ENCODE measurements at regions not wholly inside any gene's neighbourhood (a gene's known extent, or its start where the extent isn't known, plus 50 kb on each side); places are given as distances from the start of the nearest gene placed in this dataset.

GRCh38 chr12:124094733-124095132 is 121.7 kb downstream of the ZNF664 start:
- no peak overlapping the region for H2BK15ac ChIP-seq (ENCODE audit: low read length)
- peaks cover 13% of the 10 kb centered on the region; the same call in 1 of the 2 replicates for H3K23me2 ChIP-seq (ENCODE audit: low read depth, low read length)
- WGBS, 2 experiments (ENCODE audit: extremely low coverage in 1 of 2, insufficient coverage in 1 of 2, insufficient read length in 1 of 2, insufficient replicate concordance in 2 of 2, low coverage in 1 of 2, low lambda C conversion rate in 2 of 2, missing lambda C conversion rate in 1 of 2), result 88% methylated on average over 5 of the region's 5 CpGs; no CpG with 5 or more reads in 1 of the 2 experiments

More at GRCh38 chr12:124094733-124095132, 121.7 kb downstream of the ZNF664 start:
- Histone ChIP-seq H3K14ac (ENCODE audit: insufficient read length) (no peak overlapping the region), H3K18ac (ENCODE audit: extremely low read depth, low read length) (no peak overlapping the region), H2AK5ac (ENCODE audit: low read depth, low read length) (no peak overlapping the region), H3K4me2 (ENCODE audit: insufficient read depth in 1 of 2, low read depth in 2 of 2, low read length in 2 of 2) (no peak overlapping the region), H3K4ac (replicated peaks; ENCODE audit: insufficient read length, low read depth, low read length) (no peak overlapping the region), H3K23ac (ENCODE audit: insufficient read length) (no peak overlapping the region), H3K56ac (replicated peaks; ENCODE audit: insufficient read length, low read depth, low read length) (no peak overlapping the region), H4K5ac (ENCODE audit: insufficient read length, low read depth, low read length) (no peak overlapping the region), H4K20me1 (replicated peaks in 1 of 2; ENCODE audit: control insufficient read depth in 1 of 2, insufficient read depth in 2 of 2, low read length in 2 of 2) (peaks cover 0 to 6% of the 10 kb centered on the region in 2 experiments), H2BK12ac (ENCODE audit: low read depth, low read length) (no peak overlapping the region), H3K79me1 (ENCODE audit: low read depth, low read length) (no peaks in the 10 kb centered on the region), H2BK20ac (ENCODE audit: low read length) (no peak overlapping the region), H3K4me1 (replicated peaks in 1 of 4; ENCODE audit: control insufficient read depth in 3 of 4, insufficient read depth in 4 of 4, low read length in 3 of 4) (no peaks in the 10 kb centered on the region; a peak in 2 of 7 replicates), H3K27ac (ENCODE audit: low read depth, low read length) (no peak overlapping the region), H3K4me3 (ENCODE audit: extremely low read depth in 1 of 4, insufficient read depth in 2 of 4, low read depth in 3 of 4, low read length in 4 of 4) (no peak overlapping the region), H3K9ac (replicated peaks in 1 of 4; ENCODE audit: extremely low read depth in 1 of 4, low read depth in 3 of 4, low read length in 3 of 4) (no peak overlapping the region), H2BK120ac (replicated peaks; ENCODE audit: low read depth, low read length) (no peak overlapping the region), H4K8ac (ENCODE audit: extremely low read depth, insufficient read depth, low read length) (no peak overlapping the region), H2BK5ac (ENCODE audit: low read depth, low read length) (no peak overlapping the region), H4K91ac (replicated peaks; ENCODE audit: insufficient read length, low read length) (no peak overlapping the region), H3K79me2 (ENCODE audit: control insufficient read depth in 1 of 2, insufficient read depth in 2 of 2, low read length in 2 of 2) (no peaks in the 10 kb centered on the region), H3K27me3 (replicated peaks in 1 of 4; ENCODE audit: control insufficient read depth in 3 of 4, extremely low read depth in 1 of 4, insufficient read depth in 3 of 4, low read length in 3 of 4) (no peaks in the 10 kb centered on the region; a peak in 1 of 7 replicates), H2AFZ (ENCODE audit: low read length) (no peak overlapping the region), H3K9me3 (ENCODE audit: insufficient read depth in 2 of 2, low read depth in 1 of 2, low read length in 1 of 2) (peaks cover 0 to 11% of the 10 kb centered on the region in 2 experiments; a peak in 3 of 4 replicates), H3K36me3 (ENCODE audit: control insufficient read depth in 2 of 4, insufficient read depth in 4 of 4, low read length in 3 of 4) (no peaks in the 10 kb centered on the region; a peak in 1 of 8 replicates)
- CTCF ChIA-PET (ENCODE audit: partially characterized antibody), result no interaction called here
- no peak for DNase-seq (ENCODE audit: low read depth in 1 of 2, low spot score in 2 of 2)
- TF ChIP-seq RAD21 (IDR thresholded peaks at IDR 0.05 in 1 of 2, conservative IDR thresholded peaks at IDR 0.05 in 1 of 2; ENCODE audit: low read depth in 2 of 2, low read length in 2 of 2) (no peak), EP300 (IDR thresholded peaks at IDR 0.05; ENCODE audit: borderline replicate concordance in 1 of 2, low read depth in 2 of 2, low read length in 2 of 2) (no peak), MAFK (IDR thresholded peaks at IDR 0.05; ENCODE audit: low read depth, low read length) (no peak), TCF12 (IDR thresholded peaks at IDR 0.05; ENCODE audit: low read depth, low read length) (no peak), CBX5 (IDR thresholded peaks at IDR 0.05; ENCODE audit: low read depth, low read length) (no peak), TAF7 (optimal IDR thresholded peaks at IDR 0.05; ENCODE audit: borderline replicate concordance, low read depth, low read length) (no peak), POLR2A (IDR thresholded peaks at IDR 0.05; ENCODE audit: control extremely low read depth in 1 of 2, low read depth in 2 of 2, low read length in 2 of 2) (no peak), HDAC6 (IDR thresholded peaks at IDR 0.05; ENCODE audit: low read depth, low read length) (no peak), TEAD4 (IDR thresholded peaks at IDR 0.05; ENCODE audit: low read depth, low read length) (no peak), BCL11A (IDR thresholded peaks at IDR 0.05; ENCODE audit: low read depth in 2 of 2, low read length in 2 of 2) (no peak), POLR2AphosphoS5 (IDR thresholded peaks at IDR 0.05; ENCODE audit: low read depth, low read length) (no peak), E2F6 (IDR thresholded peaks at IDR 0.05) (no peak), KDM1A (IDR thresholded peaks at IDR 0.05; ENCODE audit: borderline replicate concordance, low read length) (no peak)
- POLR2A ChIA-PET (ENCODE audit: partially characterized antibody), result no interaction called here
- FAIRE-seq, result no peak
